Lower leg skin (tissue), 3 donors: ENCODE measurements at regions not wholly inside any gene's neighbourhood (a gene's known extent, or its start where the extent isn't known, plus 50 kb on each side); places are given as distances from the start of the nearest gene placed in this dataset.
"Not testable (repeated sequence)": the region's sequence is repeated elsewhere in the genome, so short reads cannot be mapped to it uniquely, and the experiment has no call there.

Experiments
- POLR2A ChIP-seq, 2 donors: fragments of 450-650 bp; IDR thresholded peaks; one replicate each; pipeline ENCODE4 v1.6.1; 2016 to 2017; ENCODE audit warnings: antibody characterized with exemption in 2 of 2, mild to moderate bottlenecking in 1 of 2, moderate library complexity in 1 of 2
- TF ChIP-seq, protein P1 (sequence below), 3 donors: fragments of 450-650 bp; IDR thresholded peaks; one replicate each; pipeline ENCODE4 v1.5.1; 2016; ENCODE audit warnings: antibody characterized with exemption in 3 of 3, mild to moderate bottlenecking in 3 of 3, moderate library complexity in 2 of 3

- TF ChIP-seq, protein P1, sequence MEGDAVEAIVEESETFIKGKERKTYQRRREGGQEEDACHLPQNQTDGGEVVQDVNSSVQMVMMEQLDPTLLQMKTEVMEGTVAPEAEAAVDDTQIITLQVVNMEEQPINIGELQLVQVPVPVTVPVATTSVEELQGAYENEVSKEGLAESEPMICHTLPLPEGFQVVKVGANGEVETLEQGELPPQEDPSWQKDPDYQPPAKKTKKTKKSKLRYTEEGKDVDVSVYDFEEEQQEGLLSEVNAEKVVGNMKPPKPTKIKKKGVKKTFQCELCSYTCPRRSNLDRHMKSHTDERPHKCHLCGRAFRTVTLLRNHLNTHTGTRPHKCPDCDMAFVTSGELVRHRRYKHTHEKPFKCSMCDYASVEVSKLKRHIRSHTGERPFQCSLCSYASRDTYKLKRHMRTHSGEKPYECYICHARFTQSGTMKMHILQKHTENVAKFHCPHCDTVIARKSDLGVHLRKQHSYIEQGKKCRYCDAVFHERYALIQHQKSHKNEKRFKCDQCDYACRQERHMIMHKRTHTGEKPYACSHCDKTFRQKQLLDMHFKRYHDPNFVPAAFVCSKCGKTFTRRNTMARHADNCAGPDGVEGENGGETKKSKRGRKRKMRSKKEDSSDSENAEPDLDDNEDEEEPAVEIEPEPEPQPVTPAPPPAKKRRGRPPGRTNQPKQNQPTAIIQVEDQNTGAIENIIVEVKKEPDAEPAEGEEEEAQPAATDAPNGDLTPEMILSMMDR (IDR thresholded peaks at IDR 0.05), result not testable (repeated sequence)
- not testable (repeated sequence) for TF ChIP-seq POLR2A (IDR thresholded peaks at IDR 0.05)
Measured at GRCh38 chr6:131473303-131473702, 99.7 kb upstream of the ARG1 start.
